Stimulated activated CD8-positive, alpha-beta memory T cell treated with anti-CD3 and anti-CD28 coated beads, Interleukin-12 subunit alpha, Interleukin-12 subunit beta, amount 100 ng/mL, for 1 hour (primary cell): ENCODE measurements at regions not wholly inside any gene's neighbourhood (a gene's known extent, or its start where the extent isn't known, plus 50 kb on each side); places are given as distances from the start of the nearest gene placed in this dataset.

Experiments
- DNase-seq: peaks from one replicate; pipeline ENCODE4 v3.0.0-alpha.2; 2020; ENCODE audit warnings: low read depth

GRCh38 chr10:10126218-10126617 lies 891.5 kb upstream of the CELF2 start:
- no peak for DNase-seq

- no peak for DNase-seq
Measured at GRCh38 chr10:10128387-10128786, 889.3 kb upstream of the CELF2 start.

- DNase-seq: no peak
Measured at GRCh38 chr10:10130686-10131085, 887.0 kb upstream of the CELF2 start.

- no peak for DNase-seq
Measured at GRCh38 chr10:10132009-10132408, 885.7 kb upstream of the CELF2 start.

DNA sequence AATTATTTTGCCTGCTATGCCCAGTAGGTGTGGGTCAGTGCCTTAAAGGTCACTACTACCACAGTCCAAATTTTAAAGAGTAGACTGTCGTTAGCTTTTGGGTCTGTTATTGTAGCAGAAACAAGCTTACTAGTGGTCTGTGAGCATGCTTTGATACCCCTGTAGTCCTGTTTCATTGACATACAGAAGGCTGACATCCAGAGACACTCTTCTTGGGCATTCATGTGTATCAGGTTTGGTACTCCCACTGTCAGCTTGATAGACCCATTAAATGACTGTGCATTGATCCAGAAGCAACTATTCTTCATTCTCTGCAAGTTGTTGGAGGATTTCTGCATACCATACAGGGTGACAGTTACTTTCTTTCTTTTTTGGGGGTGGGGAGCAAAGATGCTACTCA lies 884.4 kb upstream of the CELF2 start:
- DNase-seq: no peak

DNA sequence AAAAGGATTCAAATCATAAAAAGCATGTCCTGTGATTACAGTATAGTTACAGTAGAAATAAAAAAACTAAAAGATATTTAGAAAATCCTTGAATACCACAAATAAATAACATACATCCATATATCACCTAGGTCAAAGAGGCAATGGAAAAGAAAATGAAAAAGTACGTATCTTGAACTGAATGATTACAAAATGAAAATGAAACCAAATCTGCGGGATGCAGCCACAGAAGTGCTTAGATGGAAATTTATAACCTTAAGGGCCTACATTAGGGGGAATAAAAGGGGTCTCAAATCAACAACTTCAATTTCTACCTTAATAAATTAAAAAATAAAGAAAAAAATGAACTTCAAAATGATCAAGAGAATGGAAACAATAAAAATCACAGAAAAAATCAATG lies 879.0 kb upstream of the CELF2 start:
- no peak for DNase-seq

DNA sequence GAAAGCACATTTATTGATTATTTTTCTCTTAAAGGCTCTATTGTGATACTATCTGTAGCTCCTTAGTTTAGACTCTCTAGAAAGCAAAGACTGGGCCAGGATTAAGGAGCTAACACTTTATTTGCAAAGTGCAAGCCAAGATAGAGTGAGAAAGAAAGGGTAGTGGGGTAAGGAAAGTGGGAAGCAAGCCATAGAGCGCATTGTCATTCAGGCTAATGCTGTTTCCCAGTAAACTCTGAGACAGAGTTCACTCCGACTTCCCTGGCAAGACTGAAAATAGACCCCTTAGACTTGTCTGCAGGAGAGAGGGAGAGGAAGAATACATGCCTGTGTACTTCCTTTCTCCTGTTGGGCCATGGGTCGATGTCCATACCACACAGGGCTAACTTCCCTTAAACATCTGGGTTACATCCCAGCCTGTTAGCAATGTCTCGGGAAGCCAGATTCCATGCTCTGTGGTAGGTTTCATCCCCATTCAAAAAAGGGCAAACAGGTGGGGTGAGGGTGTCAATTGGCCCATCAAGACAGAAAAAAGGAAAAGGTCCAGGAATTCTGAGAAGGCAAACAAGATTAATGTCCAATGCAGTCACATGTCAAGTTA lies 875.8 kb upstream of the CELF2 start:
- DNase-seq: no peak

DNA sequence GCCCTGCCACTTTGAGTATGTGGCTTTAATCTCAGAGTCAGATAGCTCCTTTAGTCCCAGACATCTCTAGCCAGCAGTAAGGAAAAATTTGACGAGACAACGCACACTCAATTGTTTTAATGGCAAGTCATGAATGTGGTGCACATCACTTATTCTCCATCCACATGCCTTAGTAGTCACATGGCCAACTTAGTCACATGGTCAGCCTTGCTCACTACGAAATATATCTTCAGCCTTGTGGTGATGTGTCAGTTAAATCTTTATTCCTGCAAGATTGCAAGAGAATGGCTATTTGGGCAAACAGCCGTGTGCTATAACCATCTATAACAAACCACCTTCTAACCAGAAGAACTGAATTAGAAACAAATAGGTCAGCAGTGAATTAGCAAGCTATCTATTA lies 871.1 kb upstream of the CELF2 start:
- no peak for DNase-seq

DNA sequence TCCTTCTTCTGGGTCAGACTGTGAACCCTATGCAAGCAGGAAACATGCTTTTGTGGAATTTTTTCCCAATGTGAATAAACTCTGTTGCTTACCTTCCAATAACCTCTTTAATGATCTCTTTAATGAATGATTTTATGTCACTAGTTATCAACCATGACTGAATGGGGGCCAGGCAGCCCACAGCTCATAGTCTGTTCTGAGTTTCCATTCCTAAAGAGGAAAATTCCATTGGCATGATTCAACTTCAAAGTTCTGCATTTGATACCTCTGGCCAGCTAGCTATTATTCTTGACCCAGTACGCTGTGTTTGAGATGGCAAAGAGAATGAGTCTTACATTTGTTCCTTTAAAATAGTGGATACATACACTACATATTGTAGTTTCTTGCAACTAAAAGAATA lies 867.8 kb upstream of the CELF2 start:
- DNase-seq: no peak

- DNase-seq: no peak
Measured at GRCh38 chr10:10156917-10157600, 860.6 kb upstream of the CELF2 start.

DNA sequence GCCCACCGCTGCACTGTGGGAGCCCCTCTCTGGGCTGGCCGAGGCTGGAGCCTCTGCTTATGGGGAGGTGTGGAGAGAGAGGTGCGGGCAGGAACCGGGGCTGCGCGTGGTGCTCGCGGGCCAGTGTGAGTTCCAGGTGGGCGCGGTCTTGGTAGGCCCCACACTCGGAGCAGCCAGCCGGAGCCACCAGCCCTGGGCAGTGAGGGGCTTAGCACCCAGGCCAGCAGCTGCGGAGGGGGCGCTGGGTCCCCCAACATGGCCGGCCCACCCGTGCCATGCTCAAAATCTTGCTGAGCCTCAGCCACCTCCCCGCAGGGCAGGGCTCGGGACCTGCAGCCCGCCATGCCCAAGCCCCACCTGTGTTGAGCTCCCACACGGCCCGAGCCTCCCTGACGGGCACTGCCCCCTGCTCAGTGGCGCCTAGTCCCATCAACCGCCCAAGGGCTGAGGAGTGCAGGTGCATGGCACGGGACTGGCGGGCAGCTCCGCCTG lies 856.8 kb upstream of the CELF2 start:
- no peak for DNase-seq

- DNase-seq: no peak
Measured at GRCh38 chr10:10164848-10165247, 852.8 kb upstream of the CELF2 start.

- no peak for DNase-seq
Measured at GRCh38 chr10:10165415-10165814, 852.3 kb upstream of the CELF2 start.

DNA sequence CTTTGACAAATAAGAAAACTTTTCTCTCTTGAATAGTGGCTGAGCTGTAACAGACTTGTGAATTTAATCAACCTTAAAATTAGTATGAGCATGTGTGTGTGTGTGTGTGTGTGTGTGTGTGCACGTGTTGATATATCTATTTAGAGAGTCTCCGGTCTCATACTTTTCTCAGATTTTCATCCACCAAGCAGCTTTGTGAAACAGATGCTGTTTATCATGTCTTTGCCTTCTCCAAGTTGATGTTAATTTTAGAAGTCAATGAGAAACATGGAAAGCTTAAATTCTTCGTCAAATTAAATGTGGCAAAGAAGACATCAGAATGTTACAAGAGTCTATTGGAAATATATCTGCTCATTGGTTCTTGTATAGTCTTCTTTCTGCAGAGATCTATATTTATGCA lies 839.2 kb upstream of the CELF2 start:
- no peak for DNase-seq

GRCh38 chr10:10193848-10194247 lies 823.8 kb upstream of the CELF2 start:
- DNase-seq: no peak

GRCh38 chr10:10196701-10197100 lies 821.0 kb upstream of the CELF2 start:
- no peak for DNase-seq

GRCh38 chr10:10197423-10197822 lies 820.2 kb upstream of the CELF2 start:
- no peak for DNase-seq

DNA sequence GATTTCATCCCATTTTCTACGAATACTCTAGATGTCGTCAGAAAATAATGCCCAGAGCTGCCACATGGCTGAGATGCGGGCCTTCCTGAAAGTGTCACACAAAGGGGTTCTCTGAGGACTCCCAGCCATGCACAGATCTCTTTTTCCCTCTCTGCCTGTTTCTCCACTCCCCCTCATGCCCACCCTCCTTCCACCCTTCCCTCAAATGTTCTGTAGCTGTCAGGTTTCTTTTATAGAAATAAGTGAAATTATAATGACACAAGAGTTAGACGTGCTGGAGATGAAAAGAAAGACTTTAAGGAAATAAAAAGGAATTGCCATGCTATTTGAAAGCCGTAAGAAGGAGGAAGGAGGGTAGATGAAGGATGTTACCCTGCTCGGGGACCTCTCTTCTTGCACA lies 819.3 kb upstream of the CELF2 start:
- DNase-seq: no peak

- no peak for DNase-seq
Measured at GRCh38 chr10:10204415-10204814, 813.3 kb upstream of the CELF2 start.

DNA sequence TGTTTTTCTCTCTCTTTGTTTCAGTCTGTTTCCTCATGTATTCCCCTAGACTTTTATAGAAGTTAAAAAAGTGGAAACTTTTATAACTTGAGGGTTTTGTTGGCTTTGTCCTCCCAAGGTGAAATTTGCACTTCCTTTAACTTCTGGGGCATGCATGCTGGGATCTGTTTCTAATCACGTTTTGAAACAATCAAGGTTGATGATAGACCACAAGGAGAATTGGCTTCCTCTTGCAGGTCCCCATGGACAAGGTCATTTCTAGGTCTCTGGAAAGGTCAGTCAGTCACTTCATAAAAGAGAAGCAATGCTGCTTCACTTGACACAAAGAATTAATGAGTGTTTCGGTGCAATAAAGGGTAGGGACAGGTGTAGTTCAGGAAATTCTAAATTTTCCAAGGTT lies 811.8 kb upstream of the CELF2 start:
- no peak for DNase-seq

DNA sequence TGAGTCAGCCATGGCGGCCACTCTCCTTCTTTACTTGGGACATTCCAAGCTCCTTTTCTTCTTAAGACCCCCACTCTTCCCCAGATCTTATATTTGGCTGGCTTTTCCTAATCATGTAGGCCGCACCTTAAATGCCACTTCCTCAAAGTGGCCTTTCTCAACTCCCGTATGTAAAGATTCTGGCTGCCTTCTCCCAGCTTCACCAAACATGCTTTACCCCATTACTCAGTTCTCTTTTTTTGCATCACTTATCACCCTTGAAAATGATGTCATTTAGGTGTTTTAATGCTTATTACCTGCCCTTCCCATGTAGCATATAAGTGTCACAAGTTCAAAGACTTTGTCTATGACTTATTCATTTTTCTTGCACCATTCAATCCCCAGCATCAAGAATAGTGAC lies 810.1 kb upstream of the CELF2 start:
- no peak for DNase-seq

DNA sequence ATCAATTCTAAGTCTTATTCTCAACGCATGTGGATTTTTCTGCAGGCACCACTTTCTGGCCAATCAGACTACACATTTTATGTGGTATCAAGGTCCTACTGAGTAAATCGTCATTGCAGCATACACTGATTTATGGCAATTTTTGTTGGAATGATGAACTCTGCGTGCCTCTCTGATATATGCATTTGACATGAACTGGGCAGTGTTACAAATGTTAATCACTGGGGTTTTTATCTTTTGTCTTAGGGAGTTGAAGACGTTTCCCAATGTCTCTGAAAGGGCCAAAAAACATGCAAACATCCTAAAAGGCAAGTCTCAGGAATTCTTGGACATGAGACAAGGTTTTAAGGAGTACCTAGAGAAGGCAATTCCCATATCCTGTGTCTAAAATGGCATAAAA lies 809.5 kb upstream of the CELF2 start:
- DNase-seq: no peak

- no peak for DNase-seq
Measured at GRCh38 chr10:10209167-10209566, 808.5 kb upstream of the CELF2 start.

- no peak for DNase-seq
Measured at GRCh38 chr10:10211409-10211808, 806.3 kb upstream of the CELF2 start.
